Stimulated activated CD4-positive, alpha-beta T cell treated with anti-CD3 and anti-CD28 coated beads, TNF-alpha, amount 100 ng/mL, for 24 hours (primary cell): ENCODE measurements at regions not wholly inside any gene's neighbourhood (a gene's known extent, or its start where the extent isn't known, plus 50 kb on each side); places are given as distances from the start of the nearest gene placed in this dataset.

Experiments
- DNase-seq, 3 experiments: peaks; one replicate each; pipeline ENCODE4 v3.0.0-alpha.2; 2020; ENCODE audit warnings: low read depth in 3 of 3

GRCh38 chr10:36375107-36375506 is 733.0 kb upstream of the FZD8 start:
- no peak for DNase-seq

DNA sequence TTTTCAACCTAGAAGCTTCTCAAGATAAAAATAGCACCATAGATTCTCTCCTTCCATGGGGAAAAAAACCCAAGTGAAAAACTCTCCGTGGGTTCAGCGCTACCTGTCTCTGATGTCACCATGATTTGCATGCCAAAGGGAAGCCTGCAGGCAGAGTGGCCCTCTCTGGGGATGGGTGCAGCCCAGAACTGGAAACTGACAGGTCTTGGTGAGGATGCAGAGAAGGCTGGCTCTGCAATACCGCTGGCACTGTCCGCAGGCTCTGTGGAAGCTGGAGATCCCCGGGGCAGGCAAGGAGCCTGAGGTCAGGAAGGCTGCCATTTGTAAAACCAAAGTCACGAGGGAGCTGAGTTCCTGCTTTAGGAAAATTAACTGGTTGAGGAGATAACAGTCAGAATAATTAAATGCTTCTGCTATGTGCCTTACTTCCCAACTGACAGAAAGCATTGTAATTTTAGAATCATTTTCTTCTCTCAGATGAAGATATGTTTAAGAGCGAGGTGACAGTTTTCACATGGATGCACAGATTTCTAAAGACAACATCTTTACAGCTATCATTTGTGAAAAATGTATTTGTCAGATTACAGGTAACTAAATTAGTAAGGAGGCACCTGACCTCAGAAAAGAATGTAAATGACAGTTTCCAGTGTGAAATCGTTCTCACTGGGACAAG is 731.5 kb upstream of the FZD8 start:
- DNase-seq: no peak

DNA sequence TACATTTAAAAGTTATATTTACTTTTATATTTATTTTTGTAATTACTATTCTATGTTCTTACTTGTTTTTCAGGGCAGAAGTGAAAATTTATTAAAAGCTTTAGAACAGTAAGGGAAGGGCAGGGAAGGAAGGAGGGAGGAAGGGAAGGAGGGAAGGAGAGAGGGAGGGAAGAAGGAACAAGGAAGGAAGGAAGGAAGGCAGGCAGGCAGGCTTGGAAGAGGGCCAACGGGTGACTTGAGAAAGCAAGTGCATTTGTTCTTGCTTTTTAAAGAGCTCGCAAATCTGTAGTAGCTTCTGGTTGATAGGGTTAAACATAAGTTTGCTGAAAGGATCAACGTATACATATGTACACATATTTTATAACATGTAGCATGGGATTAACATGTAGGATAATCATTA is 725.3 kb upstream of the FZD8 start:
- no peak for DNase-seq

GRCh38 chr10:36366843-36367242 is 724.7 kb upstream of the FZD8 start:
- no peak for DNase-seq

DNA sequence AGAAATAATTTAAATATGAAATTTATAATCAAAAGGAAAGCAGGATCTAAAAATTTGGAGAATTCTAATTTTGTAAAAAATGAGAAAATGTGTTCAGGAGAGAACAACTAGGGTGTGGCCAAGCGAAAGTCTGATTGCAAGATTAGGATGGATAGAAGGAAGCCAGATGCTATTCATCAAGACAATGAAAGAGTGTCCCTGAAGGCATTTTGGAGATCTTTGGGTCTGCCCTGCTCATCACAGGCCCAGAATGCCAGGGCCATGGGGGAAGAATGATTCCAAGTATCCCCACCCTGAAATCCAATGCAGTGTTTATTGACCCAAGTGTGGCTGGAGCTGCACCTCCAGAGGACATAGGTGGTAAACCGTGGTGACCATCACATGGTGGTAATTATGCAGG is 724.0 kb upstream of the FZD8 start:
- no peak for DNase-seq

DNA sequence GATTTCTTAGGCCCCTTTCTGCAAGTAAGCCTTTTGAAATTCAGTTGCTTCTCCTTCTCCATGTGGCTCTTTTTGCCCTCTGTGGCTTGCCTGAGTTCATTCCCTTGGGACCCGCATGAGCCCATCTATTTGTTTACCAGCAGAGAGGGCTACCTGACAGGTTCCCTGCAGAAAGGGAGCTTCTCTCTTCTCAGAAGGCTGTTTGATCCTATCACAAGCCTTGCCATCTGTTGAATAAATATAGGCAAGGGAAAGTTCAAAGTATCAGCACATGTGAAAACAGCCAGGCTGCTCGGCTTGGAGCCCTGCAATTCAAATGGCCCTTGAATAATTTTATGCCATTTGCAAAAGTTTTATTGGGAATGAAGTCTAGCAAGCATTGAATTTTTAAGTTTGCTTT is 720.2 kb upstream of the FZD8 start:
- DNase-seq: no peak

- DNase-seq: no peak
Observed at GRCh38 chr10:36358736-36359135, 716.6 kb upstream of the FZD8 start.

DNA sequence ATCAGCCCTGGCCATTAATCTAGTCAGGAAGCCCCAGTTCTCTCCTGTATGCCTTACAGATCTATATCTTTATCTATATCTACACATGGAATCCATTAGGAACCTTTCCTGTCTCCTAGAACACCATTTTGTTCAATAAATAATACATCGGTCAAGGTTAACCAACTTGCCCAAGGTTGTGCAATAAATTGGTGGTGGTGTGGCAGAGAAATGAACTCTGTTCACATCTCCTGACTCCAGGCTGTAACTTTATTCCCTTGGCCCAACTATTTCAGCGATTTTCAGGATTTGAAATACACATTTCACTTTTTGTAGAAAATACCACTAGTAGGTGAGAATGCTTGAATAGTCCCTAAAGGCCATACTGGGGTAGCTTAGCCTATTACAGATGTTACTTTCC is 712.5 kb upstream of the FZD8 start:
- DNase-seq: no peak

DNA sequence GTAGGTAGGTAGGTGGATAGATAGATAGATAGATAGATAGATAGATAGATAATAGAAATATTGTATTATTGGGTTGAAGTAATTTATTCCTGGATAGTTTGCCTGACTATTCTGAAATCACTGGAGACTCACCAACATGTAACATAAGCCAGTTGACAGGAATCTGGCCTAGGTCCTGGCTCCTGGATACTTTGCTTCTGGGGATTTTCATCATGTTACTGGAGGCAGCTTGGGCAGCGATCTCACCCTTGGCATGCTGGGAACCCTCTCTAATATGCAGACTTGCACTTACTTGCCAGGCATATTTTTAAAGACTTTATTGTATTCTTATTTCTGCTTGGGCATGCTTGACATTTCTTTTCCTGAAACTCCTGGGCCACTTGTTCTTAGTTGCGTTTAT is 709.1 kb upstream of the FZD8 start:
- no peak for DNase-seq

DNA sequence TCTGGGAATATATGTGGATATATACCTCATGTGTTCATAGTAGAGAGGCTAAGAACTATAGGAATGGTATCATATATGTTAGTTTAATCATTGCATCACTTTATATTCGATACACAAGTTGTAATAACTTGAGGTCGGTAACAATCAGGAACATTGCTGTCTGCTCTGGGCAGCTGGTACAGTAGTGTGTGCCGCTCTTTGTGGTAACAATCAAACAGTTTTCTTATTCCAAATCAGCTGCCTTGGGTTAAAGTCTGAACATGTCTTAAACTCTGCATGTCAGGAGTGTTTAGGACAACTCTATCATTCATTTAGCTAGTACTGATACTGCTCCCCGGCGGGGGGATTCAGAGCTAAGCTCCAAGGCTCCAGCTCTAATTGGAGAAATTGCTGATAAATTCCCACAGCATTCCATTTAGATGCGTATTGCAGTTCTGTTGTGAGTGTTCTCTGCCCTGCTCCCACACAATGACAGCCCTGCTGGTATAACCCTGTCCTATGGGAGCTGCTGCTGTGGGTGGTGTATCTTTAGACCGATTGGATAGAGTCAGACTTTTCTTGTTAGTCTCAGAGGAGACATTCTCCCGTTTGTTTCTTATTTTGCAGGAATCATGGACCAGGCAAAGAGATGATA is 707.5 kb upstream of the FZD8 start:
- DNase-seq: no peak

GRCh38 chr10:36345807-36346206 is 703.7 kb upstream of the FZD8 start:
- DNase-seq: no peak

- no peak for DNase-seq
Observed at GRCh38 chr10:36345175-36345533, 703.1 kb upstream of the FZD8 start.

- DNase-seq: no peak
Observed at GRCh38 chr10:36344240-36345174, 702.4 kb upstream of the FZD8 start.

DNA sequence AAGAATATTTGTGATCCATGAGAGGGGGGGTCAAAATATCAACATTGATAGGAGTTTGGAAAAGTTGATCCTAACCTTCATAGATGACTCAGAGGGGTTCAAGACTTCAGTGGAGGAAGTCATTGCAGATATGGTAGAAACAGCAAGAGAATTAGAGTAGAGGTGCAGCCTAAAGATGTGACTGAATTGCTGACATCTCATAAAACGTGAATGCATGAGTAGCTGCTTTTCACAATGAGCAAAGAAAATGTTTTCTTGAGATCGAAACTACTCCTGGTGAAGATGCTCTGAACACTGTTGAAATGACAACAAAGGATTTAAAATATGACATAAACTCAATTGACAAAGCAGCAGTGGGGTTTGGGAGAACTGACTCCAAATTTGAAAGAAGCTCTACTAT is 700.7 kb upstream of the FZD8 start:
- no peak for DNase-seq

GRCh38 chr10:36341471-36341870 is 699.4 kb upstream of the FZD8 start:
- DNase-seq: no peak

- DNase-seq: no peak
Observed at GRCh38 chr10:36336315-36336714, 694.2 kb upstream of the FZD8 start.

DNA sequence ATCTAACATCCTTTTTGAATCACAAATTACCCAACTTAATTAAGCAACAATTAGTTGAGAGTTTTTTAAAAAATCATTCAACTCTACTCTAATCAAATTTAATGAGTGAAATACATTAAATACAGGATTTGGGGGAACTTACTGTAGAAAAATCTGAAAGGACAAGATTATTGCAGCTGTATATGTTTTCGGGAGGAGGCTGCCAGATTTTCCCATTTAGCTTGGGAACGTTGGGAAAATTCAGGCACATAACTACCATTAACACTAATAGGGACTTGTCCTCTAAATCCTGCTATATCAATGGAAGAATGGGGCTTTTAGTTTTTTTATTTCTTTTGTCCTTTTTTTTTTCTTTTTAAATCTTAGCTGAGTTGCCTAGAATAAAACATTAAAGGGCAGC is 691.4 kb upstream of the FZD8 start:
- DNase-seq: no peak

- DNase-seq: no peak
Observed at GRCh38 chr10:36332926-36333325, 690.8 kb upstream of the FZD8 start.

DNA sequence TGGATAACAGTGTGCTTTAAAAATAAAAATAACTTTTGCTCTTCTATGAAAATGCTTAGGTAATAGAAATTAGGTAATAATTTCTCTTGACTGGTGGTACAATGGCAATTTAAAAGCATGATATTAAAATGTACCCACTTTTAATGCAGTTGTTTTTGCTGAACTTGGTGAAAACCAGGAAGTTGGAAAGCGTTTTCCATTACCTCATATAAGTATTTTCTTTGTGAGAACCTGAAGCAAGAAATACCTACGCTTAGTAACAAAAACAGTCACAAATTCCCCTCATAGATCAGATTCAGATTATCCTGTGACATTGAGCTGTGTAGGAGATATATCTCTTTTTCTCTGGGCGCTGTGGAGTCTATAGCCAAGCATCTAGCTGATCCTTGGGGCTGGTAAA is 689.0 kb upstream of the FZD8 start:
- no peak for DNase-seq

GRCh38 chr10:36325815-36326214 is 683.7 kb upstream of the FZD8 start:
- no peak for DNase-seq

DNA sequence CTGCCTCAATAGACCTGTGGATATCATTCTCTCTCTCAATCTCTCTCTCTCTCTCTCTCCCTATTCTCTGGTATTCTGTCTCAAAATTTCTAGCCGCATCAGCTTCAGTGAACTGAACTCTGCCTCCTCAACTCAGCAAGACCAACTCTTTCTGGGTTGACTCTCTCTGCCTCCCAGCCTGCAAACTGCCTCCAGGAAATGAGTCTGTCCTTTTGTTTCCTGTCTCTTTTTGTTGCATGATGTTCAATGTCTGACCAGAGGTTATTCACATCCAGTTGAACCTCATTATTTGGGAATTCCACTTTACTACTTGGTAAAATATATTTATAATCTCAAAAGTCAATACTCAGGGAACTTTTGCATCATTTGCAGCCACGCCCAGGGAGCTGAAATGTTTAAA is 682.7 kb upstream of the FZD8 start:
- no peak for DNase-seq

GRCh38 chr10:36313142-36313541 is 671.0 kb upstream of the FZD8 start:
- DNase-seq: no peak

DNA sequence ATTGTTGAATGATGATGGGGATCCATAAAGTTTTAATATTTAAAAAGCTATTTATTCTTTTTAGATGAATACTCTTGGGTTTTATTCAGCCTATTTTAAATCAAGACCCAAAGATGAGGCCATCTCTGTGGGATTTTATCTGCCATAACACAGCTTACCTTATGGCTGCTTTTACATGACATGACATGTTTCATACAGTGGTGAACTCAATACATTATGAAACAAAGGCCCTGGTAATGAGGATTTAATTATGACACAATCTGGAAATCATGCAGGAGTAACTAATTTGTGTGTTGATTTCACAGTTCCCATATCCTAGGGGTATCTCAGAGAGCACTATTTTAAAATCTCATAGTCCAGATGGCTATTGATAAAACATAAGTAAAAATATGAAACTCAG is 661.8 kb upstream of the FZD8 start:
- DNase-seq: no peak
